Prostate gland (tissue), 2 donors: ENCODE measurements at regions not wholly inside any gene's neighbourhood (a gene's known extent, or its start where the extent isn't known, plus 50 kb on each side); places are given as distances from the start of the nearest gene placed in this dataset.

Experiments used
- DNase-seq: peaks from one replicate; pipeline ENCODE4 v3.0.0-alpha.2; 2019; ENCODE audit warnings: low spot score
- H3K27ac ChIP-seq, 2 donors: fragments of 200-600 bp; sonication (generic); 2 replicates each; pipeline ENCODE4 v1.5.1; 2017 to 2019
- H3K27me3 ChIP-seq: fragments of 200-600 bp; sonication (generic); replicated peaks from 2 replicates; pipeline ENCODE4 v1.5.1; 2019; ENCODE audit not compliant: insufficient read depth
- H3K36me3 ChIP-seq, 2 donors: fragments of 200-600 bp; sonication (generic); 1 replicate in 1 of 2; 2 replicates in 1 of 2; pipeline versions ENCODE4 v1.5.1 to v1.8.1; 2017 to 2019
- H3K4me1 ChIP-seq: fragments of 200-600 bp; sonication (generic); replicated peaks from 2 replicates; pipeline ENCODE4 v1.5.1; 2019
- H3K4me3 ChIP-seq, 2 donors: fragments of 200-600 bp; sonication (generic); 2 replicates each; pipeline ENCODE4 v1.5.1; 2017 to 2019
- H3K9me3 ChIP-seq: fragments of 200-600 bp; sonication (generic); 2 replicates; pipeline ENCODE4 v1.5.1; 2017
- CTCF ChIP-seq, 4 experiments: fragments of 200-600 bp in 2 of 4; fragments of 450-650 bp in 2 of 4; sonication (generic) in 2 of 4; IDR thresholded peaks; 1 replicate in 3 of 4; 2 replicates in 1 of 4; pipeline ENCODE4 v1.5.1; 2016 to 2019; ENCODE audit warnings: antibody characterized with exemption in 4 of 4, mild to moderate bottlenecking in 2 of 4, moderate library complexity in 2 of 4
- POLR2A ChIP-seq: fragments of 450-650 bp; IDR thresholded peaks from one replicate; pipeline ENCODE4 v1.6.1; 2016; ENCODE audit warnings: antibody characterized with exemption, mild to moderate bottlenecking
- POLR2AphosphoS5 ChIP-seq: sonication (generic); formaldehyde crosslinking; IDR thresholded peaks from one replicate; pipeline ENCODE4 v1.6.1; 2017; ENCODE audit warnings: antibody characterized with exemption
- WGBS: methylation state at CpG from one replicate; pipeline ENCODE4 v1.1.5; 2018; 5-methylcytosine and 5-hydroxymethylcytosine counted together
- intact Hi-C: fragments of 100-400 bp; cut with DNase I; formaldehyde crosslinking; loops from one replicate; pipeline ENCODE4 v1.14.2; 2022

- Histone ChIP-seq H3K4me3 (no peak overlapping the region), H3K27ac (no peak overlapping the region), H3K4me1 (no peaks in the 10 kb centered on the region), H3K36me3 (no peaks in the 10 kb centered on the region), H3K9me3 (no peaks in the 10 kb centered on the region), H3K27me3 (no peaks in the 10 kb centered on the region)
- no peak for TF ChIP-seq POLR2AphosphoS5
- no peak for TF ChIP-seq POLR2A
- TF ChIP-seq CTCF (IDR thresholded peaks at IDR 0.05) = no peak
- intact Hi-C loops = no loop called here
- DNase-seq = no peak
- WGBS = 68% methylated on average over 2 of the region's 2 CpGs
These were observed 531.5 kb downstream of the ANKRD50 start for GRCh38 chr4:124181039-124181438.

- Histone ChIP-seq H3K27me3 (no peaks in the 10 kb centered on the region), H3K4me3 (no peak overlapping the region), H3K9me3 (no peaks in the 10 kb centered on the region), H3K36me3 (no peaks in the 10 kb centered on the region), H3K4me1 (no peaks in the 10 kb centered on the region), H3K27ac (no peak overlapping the region)
- no peak for DNase-seq
- TF ChIP-seq POLR2A = no peak
- no peak for TF ChIP-seq POLR2AphosphoS5
- no peak for TF ChIP-seq CTCF (IDR thresholded peaks at IDR 0.05)
- WGBS = 60% methylated on average over 2 of the region's 2 CpGs
- intact Hi-C loops = no loop called here
These were observed 529.3 kb downstream of the ANKRD50 start for GRCh38 chr4:124183231-124183630.

GRCh38 chr4:124183926-124184325 is 528.6 kb downstream of the ANKRD50 start:
- TF ChIP-seq POLR2AphosphoS5 (no peak), POLR2A (no peak), CTCF (IDR thresholded peaks at IDR 0.05) (no peak)
- no peaks in the 10 kb centered on the region for H3K36me3 ChIP-seq
- no peaks in the 10 kb centered on the region for H3K9me3 ChIP-seq
- H3K27ac ChIP-seq = no peak overlapping the region
- H3K4me3 ChIP-seq = no peak overlapping the region
- DNase-seq = no peak
- intact Hi-C loops = no loop called here
- no peaks in the 10 kb centered on the region for H3K4me1 ChIP-seq
- no peaks in the 10 kb centered on the region for H3K27me3 ChIP-seq

- Histone ChIP-seq H3K4me1 (no peaks in the 10 kb centered on the region), H3K4me3 (no peak overlapping the region), H3K9me3 (no peaks in the 10 kb centered on the region), H3K36me3 (no peaks in the 10 kb centered on the region), H3K27me3 (no peaks in the 10 kb centered on the region), H3K27ac (no peak overlapping the region)
- no peak for DNase-seq
- 51% methylated on average over 1 of the region's 1 CpG for WGBS
- intact Hi-C loops = no loop called here
- no peak for TF ChIP-seq CTCF (IDR thresholded peaks at IDR 0.05)
- no peak for TF ChIP-seq POLR2A
- no peak for TF ChIP-seq POLR2AphosphoS5
These were observed 527.7 kb downstream of the ANKRD50 start for GRCh38 chr4:124184792-124185191.

GRCh38 chr4:124188595-124188994 is 523.9 kb downstream of the ANKRD50 start:
- Histone ChIP-seq H3K4me3 (no peak overlapping the region), H3K9me3 (no peaks in the 10 kb centered on the region), H3K27ac (no peak overlapping the region), H3K27me3 (no peaks in the 10 kb centered on the region), H3K36me3 (no peaks in the 10 kb centered on the region), H3K4me1 (no peaks in the 10 kb centered on the region)
- DNase-seq = no peak
- TF ChIP-seq POLR2A (no peak), CTCF (IDR thresholded peaks at IDR 0.05) (no peak), POLR2AphosphoS5 (no peak)
- intact Hi-C loops = no loop called here
- WGBS = 25% methylated on average over 2 of the region's 2 CpGs
